ENCODE measurements at regions not wholly inside any gene's neighbourhood (a gene's known extent, or its start where the extent isn't known, plus 50 kb on each side); places are given as distances from the start of the nearest gene placed in this dataset.
A peak's percentile ranks its signal among the peaks of the same experiment; 100 is the strongest.
"Not testable (repeated sequence)": the region's sequence is repeated elsewhere in the genome, so short reads cannot be mapped to it uniquely, and the experiment has no call there.

GRCh38 chr9:41018948-41019347, 109.5 kb downstream of the FOXD4L6 start:
- DNase-seq (ENCODE audit: low read depth in 2 of 2): not testable (repeated sequence)

GRCh38 chr9:41016699-41017098, 111.8 kb downstream of the FOXD4L6 start:
- not testable (repeated sequence) for DNase-seq (ENCODE audit: low read depth in 2 of 2)

DNA sequence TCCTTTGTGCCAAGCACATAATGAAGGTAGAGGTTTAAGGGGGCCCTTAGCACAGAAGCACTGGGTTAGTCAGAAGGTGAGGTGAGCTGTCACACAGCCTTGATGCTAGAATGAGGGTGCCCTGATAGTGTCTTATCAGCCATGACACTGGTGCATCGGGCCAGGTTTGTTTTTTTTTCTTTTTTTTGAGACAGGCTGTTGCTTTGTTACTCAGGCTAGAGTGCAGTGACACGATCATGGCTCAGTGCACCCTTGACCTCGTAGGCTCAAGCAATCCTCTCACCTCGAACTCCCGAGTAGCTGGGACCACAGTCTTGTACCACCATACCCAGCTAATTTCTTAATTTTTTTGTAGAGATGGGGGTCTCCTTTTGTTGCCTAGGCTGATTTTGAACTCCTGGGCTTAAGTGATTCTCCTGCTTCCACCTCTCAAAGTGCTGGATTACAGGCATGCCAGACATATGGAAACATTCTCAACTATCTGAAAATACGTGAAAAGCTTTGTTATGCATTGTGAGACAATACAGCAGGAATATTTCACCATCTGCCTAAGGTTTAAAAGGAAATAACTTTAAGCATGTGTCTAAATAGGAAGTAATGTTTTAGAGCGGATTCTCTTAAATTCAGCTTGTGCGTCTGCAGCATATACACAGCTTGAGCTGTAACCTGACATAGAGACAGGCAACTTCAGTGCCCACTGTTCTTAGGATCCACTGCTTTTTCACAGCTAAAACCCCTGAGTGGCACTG, 128.4 kb downstream of the FOXD4L6 start:
- not testable (repeated sequence) for DNase-seq (ENCODE audit: low read depth in 2 of 2)

DNA sequence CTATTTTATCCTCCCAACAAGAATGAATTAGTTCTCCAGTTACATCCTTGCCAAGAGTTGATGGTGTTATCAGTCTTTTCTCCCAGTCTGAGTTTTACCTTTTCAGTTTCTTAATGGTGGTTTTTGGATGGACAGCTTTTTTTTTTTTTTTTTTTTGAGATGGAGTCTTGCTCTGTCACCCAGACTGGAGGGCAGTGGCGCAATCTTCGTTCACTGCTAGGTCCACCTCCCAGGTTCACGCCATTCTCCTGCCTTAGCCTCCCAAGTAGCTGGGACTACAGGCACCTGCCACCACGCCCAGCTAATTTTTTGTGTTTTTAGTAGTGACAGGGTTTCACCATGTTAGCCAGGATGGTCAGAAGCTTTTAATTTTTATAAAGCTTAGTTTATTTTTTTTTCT, 133.0 kb downstream of the FOXD4L6 start:
- not testable (repeated sequence) for DNase-seq (ENCODE audit: low read depth in 2 of 2)

DNA sequence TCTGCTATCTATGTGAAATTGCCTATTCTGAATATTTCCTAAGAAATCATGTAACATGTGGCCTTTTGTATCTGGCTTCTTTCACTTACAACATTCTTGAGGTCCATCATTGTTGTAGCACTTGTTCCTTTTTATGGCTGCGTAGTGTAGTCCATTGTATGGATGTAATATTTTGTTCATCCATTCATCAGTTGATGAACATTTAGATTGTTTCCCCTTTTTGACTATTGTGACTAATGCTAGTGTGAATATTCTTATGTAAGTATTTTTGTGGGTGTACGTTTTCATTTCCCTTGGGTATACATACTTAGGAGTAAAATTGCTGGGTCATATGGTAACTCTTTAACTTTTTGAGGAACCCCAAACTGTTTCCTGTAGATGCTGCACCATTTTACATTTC, 134.6 kb downstream of the FOXD4L6 start:
- not testable (repeated sequence) for DNase-seq (ENCODE audit: low read depth in 2 of 2)

DNA sequence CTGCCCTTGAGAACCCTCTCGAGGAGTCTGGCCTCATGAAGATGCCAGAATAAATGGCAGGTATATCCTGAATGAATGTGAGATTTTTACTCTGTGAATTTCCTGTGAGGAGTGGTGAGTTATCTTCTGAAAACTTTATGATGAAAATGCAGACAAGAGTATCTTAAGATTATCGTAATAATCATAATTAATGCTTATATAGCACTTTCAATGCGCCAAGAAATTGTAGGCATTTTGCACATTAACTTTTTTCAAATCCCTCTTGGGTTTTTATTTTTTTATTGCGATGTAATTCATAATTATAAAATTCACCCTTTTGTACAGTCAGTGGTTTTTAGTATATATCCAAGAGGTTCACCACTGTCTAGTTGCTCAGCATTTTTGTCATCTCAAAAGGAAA, 135.1 kb downstream of the FOXD4L6 start:
- DNase-seq (ENCODE audit: low read depth in 2 of 2): not testable (repeated sequence)

GRCh38 chr9:40992472-40992821, 136.0 kb downstream of the FOXD4L6 start:
- DNase-seq (ENCODE audit: low read depth in 2 of 2): peak in 1 of 2 donors; percentile 8

DNA sequence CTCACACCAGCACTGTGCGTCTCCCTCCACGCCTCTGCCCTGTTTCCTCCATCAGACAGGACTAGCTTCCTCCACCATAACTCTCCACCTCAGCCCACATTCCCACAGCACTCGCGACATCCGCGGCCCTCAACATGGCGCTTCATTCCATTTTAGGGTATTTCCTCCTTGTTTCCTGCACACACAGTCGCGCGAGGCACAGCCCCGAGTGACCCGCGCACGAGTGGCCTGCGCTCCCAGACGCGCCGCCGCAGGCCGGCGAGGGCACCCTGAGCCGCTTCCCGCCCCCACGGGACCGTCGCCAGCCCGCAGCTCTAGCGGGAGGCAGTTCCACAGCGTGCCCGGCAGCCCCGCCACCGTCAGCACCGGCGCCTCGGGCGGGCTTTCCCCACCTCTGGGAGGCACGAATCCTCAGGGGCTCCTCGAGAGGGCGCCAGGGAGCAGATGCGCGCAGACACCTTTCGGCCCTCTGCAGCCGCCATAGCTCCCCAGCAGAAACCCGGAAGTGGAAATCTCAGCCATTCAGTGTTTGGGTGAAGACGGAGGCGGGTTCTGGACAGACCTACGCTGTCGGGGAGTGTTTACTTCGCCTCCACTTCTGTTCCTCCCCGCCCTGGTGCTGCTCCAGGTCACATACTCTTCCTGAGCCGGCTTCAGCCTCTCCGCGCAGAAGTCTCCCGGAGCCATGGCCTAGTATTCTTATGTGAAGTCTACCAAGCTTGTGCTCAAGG, 136.6 kb downstream of the FOXD4L6 start:
- peak; percentile 96 to 97 for DNase-seq (ENCODE audit: low read depth in 2 of 2)

GRCh38 chr9:40991100-40991740, 137.3 kb downstream of the FOXD4L6 start:
- DNase-seq (ENCODE audit: low read depth in 2 of 2): peak in 1 of 2 donors; percentile 9

- not testable (repeated sequence) for DNase-seq (ENCODE audit: low read depth in 2 of 2)
Measured at GRCh38 chr9:40986332-40986731, 142.1 kb downstream of the FOXD4L6 start.

DNA sequence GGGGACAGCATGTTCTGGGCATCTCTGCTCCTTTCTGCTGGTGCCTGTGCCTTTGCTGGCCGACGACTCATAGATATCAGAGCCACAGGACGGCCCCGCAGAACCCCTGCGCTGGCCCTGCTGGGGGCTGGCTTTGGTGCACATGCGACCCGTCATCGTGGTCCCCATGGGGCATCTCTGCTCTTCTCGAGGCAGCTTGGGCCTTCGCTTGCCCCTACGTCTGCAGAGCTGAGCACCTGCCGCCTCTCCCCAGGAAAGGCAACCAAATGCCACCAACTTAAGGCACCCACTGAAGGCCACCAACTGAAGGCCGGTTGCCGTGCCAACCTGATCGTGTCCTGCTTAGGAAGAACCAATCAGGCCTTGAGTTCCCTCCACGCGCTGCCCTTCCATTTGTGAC, 153.1 kb downstream of the FOXD4L6 start:
- not testable (repeated sequence) for DNase-seq (ENCODE audit: low read depth in 2 of 2)

DNA sequence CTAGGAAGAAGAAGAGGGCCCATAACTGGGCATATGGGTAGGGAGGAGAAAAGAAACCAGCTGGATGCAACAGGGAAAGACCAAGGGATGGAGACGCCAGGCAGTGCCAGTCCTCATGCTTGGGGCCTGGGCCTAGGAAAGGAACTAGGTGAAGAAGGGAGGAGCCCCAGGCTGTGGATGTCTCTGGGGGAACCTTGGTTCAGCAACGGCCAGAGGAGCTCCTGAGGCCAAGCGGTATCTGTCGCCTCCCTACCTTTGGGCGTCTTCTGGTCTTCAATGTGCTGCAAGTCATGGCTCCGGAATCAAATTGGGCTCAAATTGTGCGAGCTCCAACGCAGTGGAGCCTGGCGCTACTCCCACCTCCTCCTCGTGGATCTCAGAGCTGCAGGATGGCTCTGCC, 153.6 kb downstream of the FOXD4L6 start:
- not testable (repeated sequence) for DNase-seq (ENCODE audit: low read depth in 2 of 2)

GRCh38 chr9:40971773-40972172, 156.7 kb downstream of the FOXD4L6 start:
- not testable (repeated sequence) for DNase-seq (ENCODE audit: low read depth in 2 of 2)

GRCh38 chr9:40970340-40970739, 158.1 kb downstream of the FOXD4L6 start:
- not testable (repeated sequence) for DNase-seq (ENCODE audit: low read depth in 2 of 2)

- DNase-seq (ENCODE audit: low read depth in 2 of 2): not testable (repeated sequence)
Measured at GRCh38 chr9:40962461-40962860, 166.0 kb downstream of the FOXD4L6 start.

DNA sequence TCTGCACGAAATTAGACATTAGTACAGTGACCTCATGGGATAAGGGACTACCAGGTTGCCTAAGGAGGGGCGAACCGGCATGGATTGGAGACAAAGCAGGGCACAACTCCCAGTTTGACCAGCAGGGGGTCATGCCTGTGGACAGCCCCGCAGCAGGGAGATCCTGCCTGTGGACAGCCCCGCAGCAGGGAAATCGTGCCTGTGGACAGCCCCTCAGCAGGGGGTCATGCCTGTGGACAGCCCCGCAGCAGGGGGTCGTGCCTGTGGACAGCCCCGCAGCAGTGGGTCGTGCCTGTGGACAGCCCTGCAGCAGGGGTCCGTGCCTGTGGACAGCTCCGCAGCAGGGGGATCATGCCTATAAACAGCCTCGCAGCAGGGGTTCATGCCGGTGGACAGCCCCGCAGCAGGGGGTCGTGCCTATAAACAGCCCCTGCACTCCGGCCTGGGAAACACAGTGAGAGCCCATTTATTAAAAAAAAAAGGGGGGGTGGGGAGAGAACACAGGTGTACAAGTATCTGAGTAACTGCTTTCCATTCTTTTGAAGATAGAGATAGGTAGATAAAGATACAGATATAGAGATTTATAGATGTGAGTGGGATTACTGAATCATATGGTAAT, 176.5 kb downstream of the FOXD4L6 start:
- not testable (repeated sequence) for DNase-seq (ENCODE audit: low read depth in 2 of 2)

DNA sequence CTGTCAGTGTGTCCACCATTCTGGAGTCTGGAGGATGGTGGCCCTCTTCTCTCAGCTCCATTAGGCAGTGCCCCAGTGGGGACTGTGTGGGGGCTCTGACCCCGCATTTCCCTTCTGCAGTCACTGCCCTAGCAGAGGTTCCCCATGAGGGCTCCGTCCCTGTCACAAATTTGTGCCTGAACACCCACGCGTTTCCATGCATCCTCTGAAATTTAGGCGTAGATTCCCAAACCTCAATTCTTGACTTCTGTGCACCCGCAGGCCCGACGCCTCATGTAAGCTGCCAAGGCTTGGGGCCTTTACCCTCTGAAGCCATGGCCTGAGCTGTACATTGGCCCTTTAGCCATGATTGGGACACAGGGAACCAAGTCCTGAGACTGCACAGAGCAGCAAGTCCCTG, 182.3 kb downstream of the FOXD4L6 start:
- DNase-seq (ENCODE audit: low read depth in 2 of 2): not testable (repeated sequence)

GRCh38 chr9:40942730-40943129, 185.8 kb downstream of the FOXD4L6 start:
- not testable (repeated sequence) for DNase-seq (ENCODE audit: low read depth in 2 of 2)

GRCh38 chr9:40939888-40940209, 188.6 kb downstream of the FOXD4L6 start:
- not testable (repeated sequence) for DNase-seq (ENCODE audit: low read depth in 2 of 2)

DNA sequence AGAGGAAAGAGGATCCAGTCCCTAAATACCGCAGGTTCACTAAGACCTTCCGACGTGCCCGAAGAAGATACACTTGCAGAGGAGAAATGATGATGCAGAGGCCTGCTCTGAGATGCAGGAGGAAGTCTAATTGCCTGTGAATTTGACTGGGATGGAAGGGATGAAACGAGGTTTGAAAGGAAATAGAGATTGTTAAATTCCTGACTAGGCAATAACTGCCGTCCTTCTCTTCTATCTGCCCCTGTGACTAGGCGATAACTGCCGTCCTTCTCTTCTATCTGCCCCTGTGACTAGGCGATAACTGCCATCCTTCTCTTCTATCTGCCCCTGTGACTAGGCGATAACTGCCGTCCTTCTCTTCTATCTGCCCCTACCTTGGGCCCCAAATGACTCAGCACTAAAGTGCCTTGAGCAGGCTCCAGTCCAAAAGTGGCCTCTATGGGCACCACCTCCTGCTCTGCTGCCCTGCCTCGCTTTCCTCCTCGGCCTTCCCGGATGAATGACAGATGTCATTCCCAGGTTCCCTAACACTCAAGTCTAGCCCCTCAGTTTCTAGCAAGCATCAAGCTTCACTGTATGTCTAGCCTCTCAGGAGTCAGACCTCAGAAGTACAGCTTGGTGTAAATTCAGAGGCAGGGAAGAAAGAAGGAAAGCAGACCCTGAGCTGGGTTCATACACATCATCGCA, 189.1 kb downstream of the FOXD4L6 start:
- DNase-seq (ENCODE audit: low read depth in 2 of 2): not testable (repeated sequence)

- no peak for DNase-seq (ENCODE audit: low read depth in 2 of 2)
Measured at GRCh38 chr9:40935336-40935735, 193.1 kb downstream of the FOXD4L6 start.

GRCh38 chr9:40934480-40934879, 194.0 kb downstream of the FOXD4L6 start:
- DNase-seq (ENCODE audit: low read depth in 2 of 2): not testable (repeated sequence)

All from stimulated activated CD4-positive, alpha-beta T cell treated with anti-CD3 and anti-CD28 coated beads, Interleukin-15, amount 100 ng/mL, for 48 hours (primary cell).